ENCODE measurements at regions not wholly inside any gene's neighbourhood (a gene's known extent, or its start where the extent isn't known, plus 50 kb on each side); places are given as distances from the start of the nearest gene placed in this dataset.
A peak's percentile ranks its signal among the peaks of the same experiment; 100 is the strongest.

GRCh38 chr6:21987501-21987957, 309.3 kb downstream of the PRL start:
- peak overlapping the region in 1 of 2 experiments; percentile 33; a peak in 2 of 4 replicates for H3K4me3 ChIP-seq (ENCODE audit: low read depth in 1 of 2, low read length in 2 of 2)
- peak overlapping the region; percentile 65 for H3K27ac ChIP-seq (ENCODE audit: low read length)
- no peaks in the 10 kb centered on the region for H3K9me3 ChIP-seq (ENCODE audit: insufficient read depth, low read length, severe bottlenecking)
- H3K36me3 ChIP-seq (ENCODE audit: insufficient read depth, low read length): no peaks in the 10 kb centered on the region
- ATAC-seq (ENCODE audit: insufficient read depth, low read depth): peak; percentile 73
- peak overlapping the region; percentile 51 for H2AFZ ChIP-seq (ENCODE audit: low read depth, low read length)
- peak overlapping the region; percentile 61 for H3K4me2 ChIP-seq (ENCODE audit: insufficient read depth, low read length)
- DNase-seq: peak; percentile 69
- TF ChIP-seq EZH2 (IDR thresholded peaks at IDR 0.05; ENCODE audit: borderline replicate concordance, low read depth, low read length, severe bottlenecking) (no peak), CTCF (IDR thresholded peaks at IDR 0.05; ENCODE audit: borderline replicate concordance, extremely low read depth, low read length, poor library complexity, severe bottlenecking) (no peak)
- H4K20me1 ChIP-seq (ENCODE audit: insufficient read depth, low read length): no peaks in the 10 kb centered on the region
- H3K4me1 ChIP-seq (ENCODE audit: insufficient read depth, low read length): peaks cover 50% of the 10 kb centered on the region
- H3K27me3 ChIP-seq (ENCODE audit: insufficient read depth, low read length, poor library complexity): no peaks in the 10 kb centered on the region
- H3K9ac ChIP-seq (ENCODE audit: low read depth, low read length): peak overlapping the region; percentile 32
- no peaks in the 10 kb centered on the region; the same call in none of the 2 replicates for H3K79me2 ChIP-seq (ENCODE audit: insufficient read depth, low read length)

- H3K27me3 ChIP-seq (ENCODE audit: insufficient read depth, low read length, poor library complexity): no peaks in the 10 kb centered on the region
- no peak overlapping the region for H3K4me3 ChIP-seq (ENCODE audit: low read depth in 1 of 2, low read length in 2 of 2)
- no peaks in the 10 kb centered on the region for H3K9me3 ChIP-seq (ENCODE audit: insufficient read depth, low read length, severe bottlenecking)
- H3K4me1 ChIP-seq (ENCODE audit: insufficient read depth, low read length): peaks cover 79% of the 10 kb centered on the region
- no peak for TF ChIP-seq EZH2 (IDR thresholded peaks at IDR 0.05; ENCODE audit: borderline replicate concordance, low read depth, low read length, severe bottlenecking)
- no peak for TF ChIP-seq CTCF (IDR thresholded peaks at IDR 0.05; ENCODE audit: borderline replicate concordance, extremely low read depth, low read length, poor library complexity, severe bottlenecking)
- no peak overlapping the region for H3K27ac ChIP-seq (ENCODE audit: low read length)
- no peak overlapping the region for H3K9ac ChIP-seq (ENCODE audit: low read depth, low read length)
- no peaks in the 10 kb centered on the region; the same call in 1 of the 2 replicates for H3K36me3 ChIP-seq (ENCODE audit: insufficient read depth, low read length)
- H3K79me2 ChIP-seq (ENCODE audit: insufficient read depth, low read length): no peaks in the 10 kb centered on the region; the same call in none of the 2 replicates
- ATAC-seq (ENCODE audit: insufficient read depth, low read depth) (no peak), DNase-seq (no peak)
- no peak overlapping the region for H3K4me2 ChIP-seq (ENCODE audit: insufficient read depth, low read length)
- H4K20me1 ChIP-seq (ENCODE audit: insufficient read depth, low read length): no peaks in the 10 kb centered on the region
- H2AFZ ChIP-seq (ENCODE audit: low read depth, low read length): no peak overlapping the region
These were observed 306.3 kb downstream of the PRL start for GRCh38 chr6:21990577-21990976.

GRCh38 chr6:21992178-21992967, 304.5 kb downstream of the PRL start:
- Histone ChIP-seq H3K9me3 (ENCODE audit: insufficient read depth, low read length, severe bottlenecking) (no peaks in the 10 kb centered on the region), H4K20me1 (ENCODE audit: insufficient read depth, low read length) (no peaks in the 10 kb centered on the region), H3K27me3 (ENCODE audit: insufficient read depth, low read length, poor library complexity) (no peaks in the 10 kb centered on the region), H3K4me1 (ENCODE audit: insufficient read depth, low read length) (peaks cover 80% of the 10 kb centered on the region), H2AFZ (ENCODE audit: low read depth, low read length) (no peak overlapping the region), H3K4me3 (ENCODE audit: low read depth in 1 of 2, low read length in 2 of 2) (no peak overlapping the region), H3K27ac (ENCODE audit: low read length) (peak overlapping the region; percentile 63), H3K79me2 (ENCODE audit: insufficient read depth, low read length) (no peaks in the 10 kb centered on the region; the same call in none of the 2 replicates), H3K9ac (ENCODE audit: low read depth, low read length) (no peak overlapping the region), H3K36me3 (ENCODE audit: insufficient read depth, low read length) (no peaks in the 10 kb centered on the region; the same call in 1 of the 2 replicates), H3K4me2 (ENCODE audit: insufficient read depth, low read length) (no peak overlapping the region)
- DNase-seq (peak; percentile 68), ATAC-seq (ENCODE audit: insufficient read depth, low read depth) (peak; percentile 89)
- TF ChIP-seq EZH2 (IDR thresholded peaks at IDR 0.05; ENCODE audit: borderline replicate concordance, low read depth, low read length, severe bottlenecking): no peak
- TF ChIP-seq CTCF (IDR thresholded peaks at IDR 0.05; ENCODE audit: borderline replicate concordance, extremely low read depth, low read length, poor library complexity, severe bottlenecking): no peak
